ENCODE measurements at regions not wholly inside any gene's neighbourhood (a gene's known extent, or its start where the extent isn't known, plus 50 kb on each side); places are given as distances from the start of the nearest gene placed in this dataset.

DNA sequence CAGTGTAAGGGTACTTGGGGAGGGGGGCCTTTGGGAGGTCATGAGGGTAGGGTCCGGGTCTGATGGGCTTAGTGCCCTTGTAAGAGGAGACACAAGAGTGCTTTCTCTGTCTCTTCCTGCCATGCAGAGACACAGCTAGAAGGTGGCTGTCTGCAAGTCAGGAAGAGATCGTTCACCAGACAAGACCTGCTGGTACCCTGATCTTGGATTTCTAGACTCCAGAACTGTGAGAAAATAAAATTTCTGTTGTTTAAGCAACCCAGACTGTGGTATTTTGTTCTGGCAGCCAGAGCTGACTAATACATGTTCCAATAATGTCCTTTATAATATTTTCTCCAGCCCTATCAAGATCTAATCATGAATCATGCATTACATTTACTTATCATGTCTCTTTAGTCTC, 130.0 kb upstream of the VEPH1 start:
- TF ChIP-seq YY1 (IDR thresholded peaks at IDR 0.05; ENCODE audit: insufficient read depth, insufficient read length), result no peak
- TF ChIP-seq ZNF274 (IDR thresholded peaks at IDR 0.05; ENCODE audit: low read depth, low read length), result no peak

Data from NT2/D1 (cell line).